ENCODE measurements at regions not wholly inside any gene's neighbourhood (a gene's known extent, or its start where the extent isn't known, plus 50 kb on each side); places are given as distances from the start of the nearest gene placed in this dataset.

- no peak for DNase-seq (ENCODE audit: low read depth)
- no peak overlapping the region for H3K4me3 ChIP-seq (ENCODE audit: low read depth, low read length)
- TF ChIP-seq CTCF (IDR thresholded peaks at IDR 0.05; ENCODE audit: insufficient read depth, low read depth, low read length) = no peak
- ChIA-PET POLR2A (no interaction called here), CTCF (no interaction called here)
- no peaks in the 10 kb centered on the region for H3K27me3 ChIP-seq (ENCODE audit: control insufficient read depth, insufficient read depth, low read length)
- no peaks in the 10 kb centered on the region for H3K36me3 ChIP-seq (ENCODE audit: control insufficient read depth, insufficient read depth, low read length)
Observed at GRCh38 chr5:2256691-2257280, 374.1 kb upstream of the IRX4 start.

GRCh38 chr5:2255915-2256690 is 373.4 kb upstream of the IRX4 start:
- H3K36me3 ChIP-seq (ENCODE audit: control insufficient read depth, insufficient read depth, low read length) = no peaks in the 10 kb centered on the region
- no peak for DNase-seq (ENCODE audit: low read depth)
- ChIA-PET POLR2A (no interaction called here), CTCF (no interaction called here)
- no peak overlapping the region for H3K4me3 ChIP-seq (ENCODE audit: low read depth, low read length)
- TF ChIP-seq CTCF (IDR thresholded peaks at IDR 0.05; ENCODE audit: insufficient read depth, low read depth, low read length) = no peak
- no peaks in the 10 kb centered on the region for H3K27me3 ChIP-seq (ENCODE audit: control insufficient read depth, insufficient read depth, low read length)

GRCh38 chr5:2254880-2255750 is 372.4 kb upstream of the IRX4 start:
- no peak overlapping the region for H3K4me3 ChIP-seq (ENCODE audit: low read depth, low read length)
- no peak for DNase-seq (ENCODE audit: low read depth)
- CTCF ChIA-PET = no interaction called here
- no peaks in the 10 kb centered on the region for H3K36me3 ChIP-seq (ENCODE audit: control insufficient read depth, insufficient read depth, low read length)
- TF ChIP-seq CTCF (IDR thresholded peaks at IDR 0.05; ENCODE audit: insufficient read depth, low read depth, low read length) = no peak
- H3K27me3 ChIP-seq (ENCODE audit: control insufficient read depth, insufficient read depth, low read length) = no peaks in the 10 kb centered on the region
- POLR2A ChIA-PET = no interaction called here

GRCh38 chr5:2254406-2254805 is 371.7 kb upstream of the IRX4 start:
- Histone ChIP-seq H3K27me3 (ENCODE audit: control insufficient read depth, insufficient read depth, low read length) (no peaks in the 10 kb centered on the region), H3K36me3 (ENCODE audit: control insufficient read depth, insufficient read depth, low read length) (no peaks in the 10 kb centered on the region), H3K4me3 (ENCODE audit: low read depth, low read length) (no peak overlapping the region)
- ChIA-PET POLR2A (no interaction called here), CTCF (no interaction called here)
- no peak for DNase-seq (ENCODE audit: low read depth)
- no peak for TF ChIP-seq CTCF (IDR thresholded peaks at IDR 0.05; ENCODE audit: insufficient read depth, low read depth, low read length)

All from BJ (cell line).